ENCODE measurements at regions not wholly inside any gene's neighbourhood (a gene's known extent, or its start where the extent isn't known, plus 50 kb on each side); places are given as distances from the start of the nearest gene placed in this dataset.
A peak's percentile ranks its signal among the peaks of the same experiment; 100 is the strongest.

GRCh38 chr2:226136739-226137138, 662.9 kb downstream of the IRS1 start:
- TF ChIP-seq CTCF (IDR thresholded peaks at IDR 0.05): no peak
- H3K36me3 ChIP-seq (ENCODE audit: insufficient read depth, low read length): no peaks in the 10 kb centered on the region
- intact Hi-C loops (cut with DNase I, micrococcal nuclease): no loop called here
- Mint-ChIP-seq H3K36me3 (ENCODE audit: low read depth) (no peaks in the 10 kb centered on the region), H3K9me3 (no peaks in the 10 kb centered on the region), H3K4me1 (ENCODE audit: low read depth) (no peaks in the 10 kb centered on the region), H3K4me3 (no peak overlapping the region), H3K27ac (no peak overlapping the region), H3K27me3 (peaks cover 9% of the 10 kb centered on the region)
- ATAC-seq (ENCODE audit: poor library complexity) (no peak), DNase-seq (peak in 2 of 14 experiments; percentile 49 to 62)
- H3K4me1 ChIP-seq (ENCODE audit: insufficient read depth, low read length): no peaks in the 10 kb centered on the region
- no peak overlapping the region for H3K27ac ChIP-seq (ENCODE audit: low read depth in 1 of 2, low read length in 2 of 2)
- H3K9me3 ChIP-seq (ENCODE audit: control insufficient read depth in 1 of 2, insufficient read depth in 1 of 2, low read length in 2 of 2): no peaks in the 10 kb centered on the region
- POLR2A ChIA-PET: no interaction called here
- no peaks in the 10 kb centered on the region for H3K27me3 ChIP-seq (ENCODE audit: control insufficient read depth in 1 of 2, insufficient read depth in 2 of 2, low read length in 2 of 2)
- CTCF ChIA-PET: interaction anchor here (0.6 to 1.1 kb wide), 2 partner anchors 11 to 138 kb away, joined by 3 read pairs; no protein-coding TSS in a partner anchor
- H3K4me3 ChIP-seq (ENCODE audit: low read length): no peak overlapping the region

GRCh38 chr2:226135861-226136548, 663.6 kb downstream of the IRS1 start:
- Histone ChIP-seq H3K36me3 (ENCODE audit: insufficient read depth, low read length) (no peaks in the 10 kb centered on the region), H3K27me3 (ENCODE audit: control insufficient read depth in 1 of 2, insufficient read depth in 2 of 2, low read length in 2 of 2) (no peaks in the 10 kb centered on the region), H3K4me3 (ENCODE audit: low read length) (no peak overlapping the region), H3K27ac (ENCODE audit: low read depth in 1 of 2, low read length in 2 of 2) (no peak overlapping the region), H3K4me1 (ENCODE audit: insufficient read depth, low read length) (no peaks in the 10 kb centered on the region), H3K9me3 (ENCODE audit: control insufficient read depth in 1 of 2, insufficient read depth in 1 of 2, low read length in 2 of 2) (no peaks in the 10 kb centered on the region)
- Mint-ChIP-seq H3K4me1 (ENCODE audit: low read depth) (no peaks in the 10 kb centered on the region), H3K36me3 (ENCODE audit: low read depth) (no peaks in the 10 kb centered on the region), H3K27me3 (peaks cover 9% of the 10 kb centered on the region), H3K4me3 (no peak overlapping the region), H3K9me3 (no peaks in the 10 kb centered on the region), H3K27ac (no peak overlapping the region)
- CTCF ChIA-PET: interaction anchor here (1.1 kb wide), 1 partner anchor 10 kb away, joined by 3 read pairs; no protein-coding TSS in a partner anchor
- TF ChIP-seq CTCF (IDR thresholded peaks at IDR 0.05): no peak
- intact Hi-C loops (cut with DNase I, micrococcal nuclease): no loop called here
- POLR2A ChIA-PET: no interaction called here
- ATAC-seq (ENCODE audit: poor library complexity) (no peak), DNase-seq (no peak)

- no peak overlapping the region for H3K4me3 Mint-ChIP-seq
- ChIA-PET POLR2A (no interaction called here), CTCF (no interaction called here)
- no peak for TF ChIP-seq CTCF (IDR thresholded peaks at IDR 0.05)
- Histone ChIP-seq H3K4me1 (ENCODE audit: insufficient read depth, low read length) (no peaks in the 10 kb centered on the region), H3K9me3 (ENCODE audit: control insufficient read depth in 1 of 2, insufficient read depth in 1 of 2, low read length in 2 of 2) (no peaks in the 10 kb centered on the region), H3K4me3 (ENCODE audit: low read length) (no peak overlapping the region), H3K27ac (ENCODE audit: low read depth in 1 of 2, low read length in 2 of 2) (no peak overlapping the region), H3K27me3 (ENCODE audit: control insufficient read depth in 1 of 2, insufficient read depth in 2 of 2, low read length in 2 of 2) (no peaks in the 10 kb centered on the region), H3K36me3 (ENCODE audit: insufficient read depth, low read length) (no peaks in the 10 kb centered on the region)
- intact Hi-C loops (cut with DNase I, micrococcal nuclease): no loop called here
- peaks cover 9% of the 10 kb centered on the region for H3K27me3 Mint-ChIP-seq
- H3K36me3 Mint-ChIP-seq (ENCODE audit: low read depth): no peaks in the 10 kb centered on the region
- H3K4me1 Mint-ChIP-seq (ENCODE audit: low read depth): no peaks in the 10 kb centered on the region
- no peak for ATAC-seq (ENCODE audit: poor library complexity)
- no peaks in the 10 kb centered on the region for H3K9me3 Mint-ChIP-seq
- DNase-seq: no peak
- no peak overlapping the region for H3K27ac Mint-ChIP-seq
These were observed 667.1 kb downstream of the IRS1 start for GRCh38 chr2:226132323-226133215.
